ENCODE measurements at regions not wholly inside any gene's neighbourhood (a gene's known extent, or its start where the extent isn't known, plus 50 kb on each side); places are given as distances from the start of the nearest gene placed in this dataset.

DNA sequence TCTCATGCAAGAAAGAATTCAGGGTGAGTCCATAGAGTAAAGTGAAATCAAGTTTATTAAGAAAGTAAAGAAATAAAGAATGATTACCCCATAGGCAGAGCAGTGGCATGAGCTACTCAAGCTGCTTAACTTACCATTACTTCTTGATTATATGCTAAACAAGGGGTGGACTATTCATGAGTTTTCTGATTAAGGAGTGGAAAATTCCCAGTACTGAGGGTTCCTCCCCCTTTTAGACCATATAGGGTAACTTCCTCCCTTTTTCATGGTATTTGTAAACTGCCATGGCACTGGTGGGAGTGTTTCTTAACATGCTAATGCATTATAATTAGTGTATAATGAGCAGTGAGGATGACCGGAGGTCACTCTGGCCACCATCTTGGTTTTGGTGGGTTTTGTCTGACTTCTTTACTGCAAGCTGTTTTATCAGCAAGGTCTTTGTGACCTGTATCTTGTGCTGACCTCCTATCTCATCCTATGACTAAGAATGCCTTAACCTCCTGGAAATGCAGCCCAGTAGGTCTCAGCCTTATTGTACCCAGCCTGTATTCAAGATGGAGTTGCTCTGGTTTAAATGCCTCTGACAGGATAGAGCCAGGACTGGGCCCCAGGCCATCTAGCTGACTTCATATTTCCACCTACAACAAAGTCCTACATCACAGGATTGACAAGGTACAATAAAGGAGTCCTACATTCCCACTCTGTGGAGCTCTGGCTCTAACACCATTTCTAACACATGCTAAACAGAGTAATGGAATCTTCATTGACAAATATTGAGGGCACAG lies 186.7 kb downstream of the NXNL2 start:
- no peak overlapping the region for H3K27ac ChIP-seq
- TF ChIP-seq, protein P1, sequence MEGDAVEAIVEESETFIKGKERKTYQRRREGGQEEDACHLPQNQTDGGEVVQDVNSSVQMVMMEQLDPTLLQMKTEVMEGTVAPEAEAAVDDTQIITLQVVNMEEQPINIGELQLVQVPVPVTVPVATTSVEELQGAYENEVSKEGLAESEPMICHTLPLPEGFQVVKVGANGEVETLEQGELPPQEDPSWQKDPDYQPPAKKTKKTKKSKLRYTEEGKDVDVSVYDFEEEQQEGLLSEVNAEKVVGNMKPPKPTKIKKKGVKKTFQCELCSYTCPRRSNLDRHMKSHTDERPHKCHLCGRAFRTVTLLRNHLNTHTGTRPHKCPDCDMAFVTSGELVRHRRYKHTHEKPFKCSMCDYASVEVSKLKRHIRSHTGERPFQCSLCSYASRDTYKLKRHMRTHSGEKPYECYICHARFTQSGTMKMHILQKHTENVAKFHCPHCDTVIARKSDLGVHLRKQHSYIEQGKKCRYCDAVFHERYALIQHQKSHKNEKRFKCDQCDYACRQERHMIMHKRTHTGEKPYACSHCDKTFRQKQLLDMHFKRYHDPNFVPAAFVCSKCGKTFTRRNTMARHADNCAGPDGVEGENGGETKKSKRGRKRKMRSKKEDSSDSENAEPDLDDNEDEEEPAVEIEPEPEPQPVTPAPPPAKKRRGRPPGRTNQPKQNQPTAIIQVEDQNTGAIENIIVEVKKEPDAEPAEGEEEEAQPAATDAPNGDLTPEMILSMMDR (conservative IDR thresholded peaks at IDR 0.05; ENCODE audit: low read depth) = no peak
- DNase-seq (ENCODE audit: low spot score) = no peak
- POLR2A ChIA-PET (ENCODE audit: low non-redundant PET) = no interaction called here
- CTCF ChIA-PET = no interaction called here

DNA sequence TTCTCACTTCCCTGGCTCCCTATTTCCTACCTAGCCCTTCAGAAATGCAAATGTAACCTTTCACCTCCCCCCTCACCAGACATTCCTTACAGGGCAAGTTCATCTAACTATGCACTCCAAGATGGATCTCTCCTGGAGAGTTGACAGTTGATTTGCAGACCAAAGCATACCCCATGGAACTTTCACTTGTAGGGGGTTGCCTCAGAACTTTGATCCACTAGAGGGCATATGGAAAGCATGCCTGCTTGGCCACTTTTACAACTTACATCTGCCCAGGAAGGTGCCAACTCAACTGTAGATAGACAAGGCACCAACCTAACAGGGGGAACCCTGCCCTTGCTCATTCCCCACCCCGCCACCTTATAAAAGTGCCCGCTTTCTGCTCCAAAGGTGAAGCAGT lies 187.8 kb downstream of the NXNL2 start:
- TF ChIP-seq, protein P1 (conservative IDR thresholded peaks at IDR 0.05; ENCODE audit: low read depth) = no peak
- CTCF ChIA-PET = no interaction called here
- DNase-seq (ENCODE audit: low spot score) = peak; percentile 31

DNA sequence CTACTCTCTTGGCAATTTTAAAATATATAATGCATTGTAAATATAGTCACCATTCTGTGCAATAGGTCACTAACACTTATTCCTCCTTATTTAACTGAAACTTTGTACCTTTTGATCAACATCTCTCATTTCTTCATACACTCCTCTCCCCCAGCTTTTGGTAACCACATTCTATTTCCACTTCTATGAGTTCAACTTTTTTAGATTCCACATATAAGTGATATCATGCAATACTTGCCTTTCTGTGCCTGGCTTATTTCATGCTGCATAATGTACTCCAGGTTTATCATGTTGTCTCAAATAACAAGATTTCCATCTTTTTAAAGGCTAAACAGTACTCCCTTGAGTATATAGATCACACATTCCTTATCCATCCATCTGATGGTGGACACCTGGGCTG lies 188.8 kb downstream of the NXNL2 start:
- TF ChIP-seq, protein P1 (conservative IDR thresholded peaks at IDR 0.05; ENCODE audit: low read depth) = no peak
- no peak overlapping the region for H3K27ac ChIP-seq
- no peak for DNase-seq (ENCODE audit: low spot score)
- POLR2A ChIA-PET (ENCODE audit: low non-redundant PET) = no interaction called here
- CTCF ChIA-PET = no interaction called here

More for the DNA sequence above, 187.8 kb downstream of the NXNL2 start:
- POLR2A ChIA-PET (ENCODE audit: low non-redundant PET) = no interaction called here
- no peak overlapping the region for H3K27ac ChIP-seq

DNA sequence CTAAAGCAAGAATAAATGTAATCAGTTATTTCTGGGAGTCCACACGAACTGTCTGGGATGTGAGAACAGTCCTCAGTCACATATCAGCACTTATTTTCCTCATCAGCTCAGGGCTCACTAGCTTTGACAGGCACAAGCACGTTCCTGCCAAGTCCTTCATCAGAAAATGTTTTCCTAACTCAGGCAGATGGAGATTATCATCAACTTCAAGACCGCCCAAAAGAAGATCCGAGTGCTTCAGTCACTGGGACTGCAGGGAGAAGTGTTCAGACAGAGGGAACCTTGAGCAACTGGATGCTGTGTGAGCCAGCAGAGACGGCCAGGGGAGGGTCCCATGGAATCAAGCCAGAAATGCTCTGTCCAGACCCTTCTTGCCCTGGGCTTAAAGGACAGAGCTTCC lies 189.4 kb downstream of the NXNL2 start:
- TF ChIP-seq, protein P1 (conservative IDR thresholded peaks at IDR 0.05; ENCODE audit: low read depth) = no peak
- CTCF ChIA-PET = no interaction called here

DNA sequence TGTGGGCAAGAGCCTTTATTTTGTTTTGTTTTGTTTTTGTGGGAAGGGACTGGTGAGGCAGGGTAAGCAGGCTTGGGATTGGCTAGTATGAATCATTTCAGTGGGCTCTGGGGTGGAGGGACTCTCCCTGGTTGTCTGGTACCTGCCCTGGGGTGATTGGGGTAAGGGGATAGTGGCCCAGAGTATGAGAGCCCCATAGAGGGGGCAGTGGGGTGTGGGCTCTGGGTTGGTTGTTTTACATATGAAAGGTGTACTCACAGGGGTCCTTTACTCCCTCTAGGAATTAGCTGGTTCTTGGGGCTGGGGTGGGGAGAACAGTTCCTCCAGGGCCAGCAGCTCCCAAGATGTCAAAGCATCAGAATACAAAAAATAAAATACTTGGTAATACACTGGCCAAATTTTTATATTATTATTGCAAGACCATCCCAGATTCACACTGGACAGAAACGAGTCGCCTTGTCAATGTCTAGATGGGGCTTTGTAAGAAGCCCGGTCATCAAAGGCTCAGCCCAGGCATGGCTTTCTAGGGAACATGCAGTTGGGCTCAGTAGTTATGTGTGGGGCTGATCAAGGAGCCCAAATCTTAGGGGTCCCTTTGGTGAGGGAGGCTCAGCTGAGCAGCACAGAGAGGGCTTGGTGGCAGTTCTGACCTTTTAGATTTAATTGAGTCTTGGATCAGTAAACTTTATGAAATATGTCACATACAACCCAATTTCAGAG lies 190.5 kb downstream of the NXNL2 start:
- TF ChIP-seq, protein P1 (conservative IDR thresholded peaks at IDR 0.05; ENCODE audit: low read depth) = no peak
- ChIA-PET CTCF (interaction anchor here (0.6 to 0.7 kb wide), 3 partner anchors 17 to 1308 kb away, joined by 3 to 5 read pairs (median 3); no protein-coding TSS in a partner anchor), POLR2A (ENCODE audit: low non-redundant PET) (no interaction called here)
- no peak overlapping the region for H3K27ac ChIP-seq
- DNase-seq (ENCODE audit: low spot score) = no peak

More for the DNA sequence above, 189.4 kb downstream of the NXNL2 start:
- POLR2A ChIA-PET (ENCODE audit: low non-redundant PET) = no interaction called here
- H3K27ac ChIP-seq = no peak overlapping the region
- DNase-seq (ENCODE audit: low spot score) = no peak

DNA sequence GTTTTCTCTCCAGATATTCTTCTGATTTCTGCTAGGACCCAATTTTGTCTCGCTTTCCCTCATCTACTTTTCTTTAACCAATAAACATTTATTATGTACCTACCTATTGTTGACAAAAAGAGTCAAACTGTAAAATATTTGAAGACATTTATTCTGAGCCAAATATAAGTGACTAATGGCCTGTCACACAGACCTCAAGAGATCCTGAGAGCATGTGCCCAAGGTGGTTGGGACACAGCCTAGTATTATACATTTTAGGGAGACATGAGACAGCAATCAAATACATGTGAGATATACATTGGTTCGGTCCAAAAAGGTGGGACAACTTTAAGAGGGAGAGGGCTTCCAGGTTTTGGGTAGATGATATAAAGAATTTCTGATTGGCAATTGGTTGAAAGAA lies 191.8 kb downstream of the NXNL2 start:
- CTCF ChIA-PET = no interaction called here
- TF ChIP-seq, protein P1 (conservative IDR thresholded peaks at IDR 0.05; ENCODE audit: low read depth) = no peak
- DNase-seq (ENCODE audit: low spot score) = no peak
- H3K27ac ChIP-seq = no peak overlapping the region
- POLR2A ChIA-PET (ENCODE audit: low non-redundant PET) = no interaction called here

Measured in RWPE1 (cell line).